K562 (cell line): ENCODE measurements at regions not wholly inside any gene's neighbourhood (a gene's known extent, or its start where the extent isn't known, plus 50 kb on each side); places are given as distances from the start of the nearest gene placed in this dataset.

Source experiments
- ATAC-seq: fragments of 200-7000 bp; cut with Tn5 transposase; 3 replicates; pipeline ENCODE4 v1.9.1; 2020; ENCODE audit warnings: moderate library complexity
- BruUV-seq: library from RNA; stranded (reverse); fragments of 400-500 nt; replicated peaks from 2 replicates; lab custom pipeline; 2021; lab: Mats Ljungman, UMichigan
- CTCF ChIA-PET: fragments of 300-600 bp; formaldehyde crosslinking; extraction: SDS; loops from one replicate; lab custom pipeline; 2021; ENCODE audit warnings: low intra/inter-chr PET ratio; lab: Yijun Ruan, JAX
- POLR2A ChIA-PET: fragments of 300-600, 350-650 bp; sonication (Branson Sonifier 250); formaldehyde crosslinking; extraction: SDS; loops from one replicate; lab custom pipeline; 2021; ENCODE audit warnings: antibody characterized with exemption, inconsistent platforms; lab: Yijun Ruan, JAX
- DNase-seq, 4 experiments: peaks; one replicate each; pipeline versions ENCODE4 v3.0.0 to v3.0.0-alpha.2; 2011 to 2018; ENCODE audit warnings: low spot score in 3 of 4, mixed read lengths in 3 of 4; ENCODE audit errors: extremely low read depth in 1 of 4
- FAIRE-seq: peaks from 2 replicates; lab custom pipeline; 2011; peaks lifted over from hg19 to GRCh38; lab: Jason Lieb, UNC
- H2AFZ ChIP-seq: 2 replicates; pipeline ENCODE4 v1.6.0; 2011; ENCODE audit warnings: low read depth, low read length, control low read depth, inconsistent platforms
- H3K27ac ChIP-seq: fragments of 200-600 bp; 3 replicates; pipeline ENCODE4 v1.8.0; 2011; ENCODE audit warnings: low read depth, mild to moderate bottlenecking, control low read depth, inconsistent platforms, low read length, moderate library complexity, mixed read lengths; ENCODE audit errors: extremely low read depth
- H3K27me3 ChIP-seq, 2 experiments: fragments of 300-600 bp in 1 of 2; 2 replicates in 1 of 2; 3 replicates in 1 of 2; pipeline versions ENCODE4 v1.6.0 to v1.8.0; 2011; ENCODE audit warnings: inconsistent platforms in 2 of 2, low read length in 2 of 2, mild to moderate bottlenecking in 1 of 2, mixed read lengths in 1 of 2, moderate library complexity in 1 of 2; ENCODE audit not compliant: control insufficient read depth in 2 of 2, insufficient read depth in 2 of 2
- H3K36me3 ChIP-seq: fragments of 300-600 bp; 3 replicates; pipeline ENCODE4 v1.8.0; 2011; ENCODE audit warnings: mild to moderate bottlenecking, low read length, inconsistent platforms; ENCODE audit not compliant: control insufficient read depth, insufficient read depth
- H3K4me1 ChIP-seq, 2 experiments: fragments of 200-600 bp in 1 of 2; replicated peaks in 1 of 2; 2 replicates in 1 of 2; 3 replicates in 1 of 2; pipeline versions ENCODE4 v1.5.1 to v1.8.0; 2011; ENCODE audit warnings: inconsistent platforms in 2 of 2, low read length in 2 of 2, mild to moderate bottlenecking in 1 of 2, mixed read lengths in 1 of 2, moderate library complexity in 1 of 2; ENCODE audit not compliant: control insufficient read depth in 2 of 2, insufficient read depth in 2 of 2
- H3K4me2 ChIP-seq: 2 replicates; pipeline ENCODE4 v1.6.1; 2011; ENCODE audit warnings: low read length, control low read depth, inconsistent platforms, mixed read lengths; ENCODE audit not compliant: insufficient read depth
- H3K4me3 ChIP-seq: fragments of 200-600 bp; sonication (generic), shearing (Covaris generic); 2 replicates; pipeline ENCODE4 v1.5.1; 2016; ENCODE audit warnings: control low read depth, inconsistent platforms
- H3K79me2 ChIP-seq: fragments of 200-600 bp; 3 replicates; pipeline ENCODE4 v1.8.0; 2011; ENCODE audit warnings: low read length, inconsistent platforms; ENCODE audit not compliant: control insufficient read depth, insufficient read depth
- H3K9ac ChIP-seq, 2 experiments: 2 replicates each; pipeline versions ENCODE4 v1.6.0 to v1.6.1; 2011; ENCODE audit warnings: low read depth in 2 of 2, low read length in 2 of 2, control low read depth in 1 of 2, inconsistent platforms in 1 of 2, mild to moderate bottlenecking in 1 of 2, mixed read lengths in 1 of 2; ENCODE audit not compliant: insufficient read depth in 1 of 2
- H3K9me1 ChIP-seq: one replicate; pipeline ENCODE4 v1.6.0; 2011; ENCODE audit warnings: inconsistent platforms, mild to moderate bottlenecking, low read length, moderate library complexity; ENCODE audit not compliant: control insufficient read depth, insufficient read depth
- H3K9me3 ChIP-seq: replicated peaks from 2 replicates; pipeline ENCODE4 v1.5.1; 2011; ENCODE audit warnings: low read depth, low read length, inconsistent platforms; ENCODE audit not compliant: control insufficient read depth, insufficient read depth
- H4K20me1 ChIP-seq: replicated peaks from 2 replicates; pipeline ENCODE4 v1.6.1; 2011; ENCODE audit warnings: low read length, inconsistent platforms, mixed read lengths; ENCODE audit not compliant: control insufficient read depth, insufficient read depth
- ASH1L ChIP-seq: fragments of 450-650 bp; IDR thresholded peaks from 2 replicates; pipeline ENCODE4 v1.6.1; 2018; ENCODE audit warnings: borderline replicate concordance, mild to moderate bottlenecking, low read depth; ENCODE audit not compliant: partially characterized antibody
- CLOCK ChIP-seq: fragments of 250-450 bp; sonication (Bioruptor Pico); IDR thresholded peaks from 2 replicates; pipeline ENCODE4 v1.4.0; 2020; ENCODE audit warnings: mild to moderate bottlenecking, moderate library complexity, borderline replicate concordance
- DNMT1 ChIP-seq: fragments of 450-650 bp; IDR thresholded peaks from 2 replicates; pipeline ENCODE4 v1.6.1; 2016; ENCODE audit warnings: antibody characterized with exemption, mild to moderate bottlenecking
- FOXK2 ChIP-seq, 2 experiments: fragments of 450-650 bp; IDR thresholded peaks in 1 of 2; conservative IDR thresholded peaks in 1 of 2; 2 replicates each; pipeline ENCODE4 v1.6.1; 2016; ENCODE audit warnings: low read depth in 2 of 2, mild to moderate bottlenecking in 1 of 2
- ILK ChIP-seq: fragments of 450-650 bp; IDR thresholded peaks from 2 replicates; pipeline ENCODE4 v1.6.1; 2016; ENCODE audit warnings: missing genetic modification characterization, low read depth, mild to moderate bottlenecking, missing compliant biosample characterization, moderate library complexity, borderline replicate concordance
- KAT2B ChIP-seq: IDR thresholded peaks from one replicate; pipeline ENCODE4 v1.6.1; 2012; ENCODE audit warnings: low read depth, mild to moderate bottlenecking, control low read depth, inconsistent platforms, low read length, moderate library complexity
- LCOR ChIP-seq: sonication (generic); formaldehyde crosslinking; IDR thresholded peaks from 2 replicates; pipeline ENCODE4 v1.8.0; 2022; ENCODE audit warnings: mild to moderate bottlenecking, missing genetic modification reagents
- MAFF ChIP-seq: IDR thresholded peaks from 2 replicates; pipeline ENCODE4 v1.6.1; 2012; ENCODE audit warnings: low read length, improper control_type of control experiment
- PHF8 ChIP-seq: fragments of 200-600 bp; sonication (generic); IDR thresholded peaks from 2 replicates; pipeline ENCODE4 v1.6.1; 2012; ENCODE audit warnings: mixed run types, mild to moderate bottlenecking, inconsistent platforms, low read length, moderate library complexity, borderline replicate concordance
- RUNX1 ChIP-seq: sonication (generic); IDR thresholded peaks from 2 replicates; pipeline ENCODE4 v1.6.1; 2016; ENCODE audit warnings: antibody characterized with exemption, low read depth
- VEZF1 ChIP-seq: fragments of 200-800 bp; sonication (Bioruptor generic); IDR thresholded peaks from 2 replicates; pipeline ENCODE4 v1.6.1; 2017; ENCODE audit warnings: missing genetic modification characterization, missing compliant biosample characterization
- ZBTB5 ChIP-seq: fragments of 450-650 bp; IDR thresholded peaks from 2 replicates; pipeline ENCODE4 v1.6.1; 2017; ENCODE audit warnings: antibody characterized with exemption
- ZNF197 ChIP-seq: fragments of 200-800 bp; sonication (Bioruptor generic); IDR thresholded peaks from 2 replicates; pipeline ENCODE4 v1.6.1; 2016; ENCODE audit warnings: low read depth, missing genetic modification characterization, missing compliant biosample characterization
- ZNF583 ChIP-seq: fragments of 250-450 bp; sonication (Bioruptor Pico); IDR thresholded peaks from 2 replicates; pipeline ENCODE4 v1.4.0; 2020
- ZNF644 ChIP-seq: fragments of 200-800 bp; sonication (Bioruptor generic); IDR thresholded peaks from 2 replicates; pipeline ENCODE4 v1.6.1; 2016; ENCODE audit warnings: low read depth, missing genetic modification characterization, missing compliant biosample characterization
- ZNF740 ChIP-seq, 3 experiments: fragments of 200-800 bp in 1 of 3; sonication (Bioruptor generic) in 1 of 3; sonication (generic) in 1 of 3; formaldehyde crosslinking in 1 of 3; IDR thresholded peaks; 2 replicates each; pipeline versions ENCODE4 v1.6.1 to v1.8.0; 2016 to 2022; ENCODE audit warnings: mild to moderate bottlenecking in 2 of 3, missing compliant biosample characterization in 2 of 3, missing genetic modification characterization in 2 of 3, missing genetic modification reagents in 1 of 3
- WGBS: fragments of 100-300 bp; shearing (Covaris generic); methylation state at CpG from one replicate; pipeline ENCODE4 v1.1.6; 2016; ENCODE audit warnings: low coverage, mixed read lengths; ENCODE audit not compliant: insufficient coverage; ENCODE audit errors: missing lambda C conversion rate; 5-methylcytosine and 5-hydroxymethylcytosine counted together
- in situ Hi-C: fragments of 300-500 bp; cut with MboI; formaldehyde crosslinking; loops from 4 replicates; pipeline ENCODE4 v1.15.0; 2018; ENCODE audit warnings: inconsistent platforms, mixed read lengths
- intact Hi-C: fragments of 100-400 bp; cut with micrococcal nuclease; formaldehyde crosslinking; loops from 2 replicates; pipeline ENCODE4 v1.14.2; 2022

GRCh38 chr7:69482676-69483075, 115.6 kb upstream of the AUTS2 start:
- Histone ChIP-seq H3K4me3 (no peak overlapping the region), H3K36me3 (no peaks in the 10 kb centered on the region), H3K9me1 (no peaks in the 10 kb centered on the region), H3K9ac (no peak overlapping the region), H4K20me1 (no peaks in the 10 kb centered on the region; the same call in 1 of the 2 replicates), H2AFZ (no peak overlapping the region), H3K27me3 (peaks cover 2 to 20% of the 10 kb centered on the region in 2 experiments; a peak in 3 of 5 replicates), H3K4me1 (no peaks in the 10 kb centered on the region), H3K79me2 (no peaks in the 10 kb centered on the region), H3K9me3 (no peaks in the 10 kb centered on the region), H3K4me2 (no peak overlapping the region), H3K27ac (no peak overlapping the region)
- FAIRE-seq (no peak), DNase-seq (no peak), ATAC-seq (no peak)
- ChIA-PET CTCF (no interaction called here), POLR2A (interaction anchor here (0.8 to 1.1 kb wide), 2 partner anchors 10 to 16 kb away, joined by 3 to 4 read pairs; no protein-coding TSS in a partner anchor)
- intact Hi-C loops (no loop called here), in situ Hi-C loops (no loop called here)
- no TSS peak for BruUV-seq
- whole genome bisulfite sequencing = 10% methylated on average over 17 of the region's 18 CpGs
- TF ChIP-seq ZNF197 (CRISPR knock-in tag) (no peak), MAFF (no peak), ASH1L (no peak), ZNF583 (CRISPR knock-in tag) (no peak), ILK (tag) (no peak), CLOCK (no peak), ZNF644 (tag) (no peak), LCOR (CRISPR knock-in tag) (no peak), DNMT1 (no peak), KAT2B (no peak), FOXK2 (conservative IDR thresholded peaks at IDR 0.05 in 1 of 2, IDR thresholded peaks at IDR 0.05 in 1 of 2; ENCODE audit: low read depth in 2 of 2) (no peak), ZBTB5 (no peak), RUNX1 (no peak), PHF8 (no peak), ZNF740 (CRISPR knock-in tag; IDR thresholded peaks at IDR 0.05) (no peak), ZNF740 (tag; IDR thresholded peaks at IDR 0.05) (no peak), VEZF1 (CRISPR knock-in tag) (no peak)
